ENCODE measurements at regions not wholly inside any gene's neighbourhood (a gene's known extent, or its start where the extent isn't known, plus 50 kb on each side); places are given as distances from the start of the nearest gene placed in this dataset.

DNA sequence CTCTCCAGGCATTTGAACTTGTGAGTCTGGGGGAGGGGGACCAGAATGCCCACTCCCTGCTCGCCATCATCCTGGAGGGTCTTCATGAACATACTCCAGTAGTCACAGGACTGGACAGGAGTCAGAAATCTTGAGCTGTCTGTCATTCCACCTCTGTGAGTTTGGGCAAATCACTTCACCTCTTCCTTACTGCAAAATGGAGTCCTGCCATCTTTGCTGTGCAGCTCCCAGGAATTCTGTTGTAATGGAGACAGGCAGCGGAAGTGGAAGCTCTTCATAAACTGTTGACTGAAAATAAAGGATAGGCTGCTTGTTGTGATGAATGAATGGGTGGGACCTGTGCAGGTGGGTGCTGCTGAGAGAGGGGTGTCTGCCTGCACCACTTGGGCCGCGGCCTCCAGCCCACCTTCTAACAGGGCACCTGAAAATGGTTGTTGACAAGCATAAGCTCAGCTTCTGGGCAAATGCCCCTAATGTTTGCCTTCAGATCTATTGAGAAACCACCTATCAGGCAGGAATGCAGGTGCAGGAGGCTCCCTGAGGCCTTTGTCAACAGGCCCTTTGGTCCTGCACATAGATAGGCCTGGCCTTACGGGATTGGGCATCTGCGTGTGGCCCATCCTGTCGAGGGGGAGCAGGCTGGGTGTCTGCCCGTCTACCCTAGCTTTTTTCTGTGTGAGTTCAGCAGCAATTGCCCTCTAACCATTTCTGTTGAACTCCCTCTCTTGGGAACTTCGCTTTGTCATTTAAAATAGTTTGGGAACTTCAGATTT lies 321.0 kb downstream of the RPS6KC1 start:
- Histone ChIP-seq H3K9ac (ENCODE audit: low read depth in 1 of 2, low read length in 2 of 2) (no peak overlapping the region), H3K27ac (ENCODE audit: low read depth, low read length) (no peak overlapping the region), H3K36me3 (ENCODE audit: control insufficient read depth in 1 of 2, insufficient read depth in 2 of 2, low read length in 2 of 2) (no peaks in the 10 kb centered on the region), H3K27me3 (ENCODE audit: control insufficient read depth in 1 of 2, insufficient read depth in 2 of 2, low read length in 2 of 2) (no peaks in the 10 kb centered on the region), H3K4me1 (ENCODE audit: control insufficient read depth in 1 of 2, insufficient read depth in 2 of 2, low read length in 2 of 2) (no peaks in the 10 kb centered on the region), H3K4me3 (ENCODE audit: low read depth in 1 of 2, low read length in 2 of 2) (no peak overlapping the region), H3K9me3 (ENCODE audit: control insufficient read depth in 1 of 2, low read length in 2 of 2) (no peaks in the 10 kb centered on the region)

DNA sequence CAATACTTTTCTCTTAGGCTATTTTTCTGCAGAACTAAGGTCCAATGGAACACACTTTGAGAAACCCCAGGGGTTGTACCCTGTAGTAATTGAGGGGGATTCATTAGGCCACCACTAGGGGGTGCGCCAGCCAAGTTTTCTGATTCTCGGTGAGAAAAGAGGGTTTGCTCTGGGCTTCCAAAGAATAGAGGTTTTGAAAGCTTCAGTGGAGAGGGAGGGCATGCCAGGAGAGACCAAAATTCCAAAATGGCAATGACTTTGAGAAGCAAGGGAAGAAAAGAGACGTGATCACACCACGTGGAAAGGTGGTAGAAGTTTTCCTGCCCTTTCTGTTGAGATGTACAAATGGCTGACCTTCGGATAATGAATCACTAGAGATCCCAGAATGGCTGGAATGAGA lies 323.3 kb downstream of the RPS6KC1 start:
- Histone ChIP-seq H3K36me3 (ENCODE audit: control insufficient read depth in 1 of 2, insufficient read depth in 2 of 2, low read length in 2 of 2) (no peaks in the 10 kb centered on the region), H3K4me3 (ENCODE audit: low read depth in 1 of 2, low read length in 2 of 2) (no peak overlapping the region), H3K27ac (ENCODE audit: low read depth, low read length) (no peak overlapping the region), H3K9ac (ENCODE audit: low read depth in 1 of 2, low read length in 2 of 2) (no peak overlapping the region), H3K27me3 (ENCODE audit: control insufficient read depth in 1 of 2, insufficient read depth in 2 of 2, low read length in 2 of 2) (no peaks in the 10 kb centered on the region), H3K9me3 (ENCODE audit: control insufficient read depth in 1 of 2, low read length in 2 of 2) (no peaks in the 10 kb centered on the region), H3K4me1 (ENCODE audit: control insufficient read depth in 1 of 2, insufficient read depth in 2 of 2, low read length in 2 of 2) (no peaks in the 10 kb centered on the region)

DNA sequence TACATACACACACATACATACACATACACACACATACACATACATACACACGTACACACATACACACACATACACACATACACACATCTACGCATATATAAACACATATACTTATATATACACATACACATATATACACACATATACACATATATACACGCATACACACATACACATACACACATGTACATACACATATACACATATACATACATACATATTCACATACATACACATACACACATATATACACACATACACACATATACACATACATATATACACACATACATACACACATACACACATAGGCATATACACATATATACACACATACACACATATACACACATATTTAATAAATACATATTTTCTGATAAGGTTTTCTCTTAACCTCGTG lies 324.0 kb downstream of the RPS6KC1 start:
- no peak overlapping the region for H3K27ac ChIP-seq (ENCODE audit: low read depth, low read length)
- H3K9me3 ChIP-seq (ENCODE audit: control insufficient read depth in 1 of 2, low read length in 2 of 2) = no peaks in the 10 kb centered on the region
- H3K9ac ChIP-seq (ENCODE audit: low read depth in 1 of 2, low read length in 2 of 2) = no peak overlapping the region
- no peaks in the 10 kb centered on the region for H3K36me3 ChIP-seq (ENCODE audit: control insufficient read depth in 1 of 2, insufficient read depth in 2 of 2, low read length in 2 of 2)
- no peaks in the 10 kb centered on the region for H3K4me1 ChIP-seq (ENCODE audit: control insufficient read depth in 1 of 2, insufficient read depth in 2 of 2, low read length in 2 of 2)
- H3K27me3 ChIP-seq (ENCODE audit: control insufficient read depth in 1 of 2, insufficient read depth in 2 of 2, low read length in 2 of 2) = no peaks in the 10 kb centered on the region
- no peak overlapping the region for H3K4me3 ChIP-seq (ENCODE audit: low read depth in 1 of 2, low read length in 2 of 2)

DNA sequence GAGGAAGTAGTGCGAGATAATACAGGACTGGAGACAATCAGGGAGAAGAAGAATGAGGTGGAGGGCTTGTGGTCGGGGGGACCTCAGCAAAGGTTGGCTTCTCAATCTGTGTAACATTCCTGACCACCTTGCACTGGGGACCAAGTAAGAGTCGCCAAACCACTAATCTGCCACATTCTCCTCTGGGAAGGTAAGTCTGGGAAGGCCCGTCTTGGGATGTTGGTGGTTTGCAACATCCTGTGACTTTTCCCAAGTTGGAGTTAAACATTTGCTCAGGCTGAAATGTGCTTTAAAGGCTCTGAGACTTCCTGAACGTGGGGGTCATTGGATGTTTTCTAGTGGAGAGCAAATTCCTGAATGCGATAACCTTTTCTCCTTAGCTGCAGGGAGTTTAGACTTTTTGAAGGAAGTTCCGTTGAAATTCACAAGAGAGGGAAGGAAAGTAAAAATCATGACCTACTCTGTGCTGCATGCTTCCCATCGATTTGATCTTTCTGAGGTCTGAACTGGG lies 325.9 kb downstream of the RPS6KC1 start:
- Histone ChIP-seq H3K9me3 (ENCODE audit: control insufficient read depth in 1 of 2, low read length in 2 of 2) (no peaks in the 10 kb centered on the region), H3K4me1 (ENCODE audit: control insufficient read depth in 1 of 2, insufficient read depth in 2 of 2, low read length in 2 of 2) (no peaks in the 10 kb centered on the region), H3K27ac (ENCODE audit: low read depth, low read length) (no peak overlapping the region), H3K27me3 (ENCODE audit: control insufficient read depth in 1 of 2, insufficient read depth in 2 of 2, low read length in 2 of 2) (no peaks in the 10 kb centered on the region), H3K4me3 (ENCODE audit: low read depth in 1 of 2, low read length in 2 of 2) (no peak overlapping the region), H3K9ac (ENCODE audit: low read depth in 1 of 2, low read length in 2 of 2) (no peak overlapping the region), H3K36me3 (ENCODE audit: control insufficient read depth in 1 of 2, insufficient read depth in 2 of 2, low read length in 2 of 2) (no peaks in the 10 kb centered on the region)

DNA sequence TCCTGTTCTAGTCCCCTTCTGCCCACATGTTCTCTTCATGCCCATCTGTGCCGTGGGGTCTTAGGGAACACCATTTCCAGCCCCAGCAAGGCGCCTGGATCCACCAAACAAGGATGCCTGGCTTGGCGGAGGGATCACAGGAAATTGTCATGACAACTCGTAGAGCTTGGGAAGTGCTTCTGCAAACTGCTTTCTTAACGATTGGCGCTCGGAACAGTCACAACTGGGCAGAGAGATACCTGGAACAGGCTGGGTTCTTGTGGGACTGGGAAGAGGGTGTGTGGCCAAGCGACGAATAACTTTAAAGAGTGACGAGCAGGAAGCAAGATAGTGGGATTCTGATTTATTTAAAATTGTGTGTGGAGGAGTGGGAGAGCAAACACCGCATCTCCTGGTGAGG lies 329.8 kb downstream of the RPS6KC1 start:
- peaks cover 0 to 3% of the 10 kb centered on the region in 2 donors for H3K9me3 ChIP-seq (ENCODE audit: control insufficient read depth in 1 of 2, low read length in 2 of 2)
- no peaks in the 10 kb centered on the region for H3K36me3 ChIP-seq (ENCODE audit: control insufficient read depth in 1 of 2, insufficient read depth in 2 of 2, low read length in 2 of 2)
- no peak overlapping the region for H3K4me3 ChIP-seq (ENCODE audit: low read depth in 1 of 2, low read length in 2 of 2)
- no peak overlapping the region for H3K9ac ChIP-seq (ENCODE audit: low read depth in 1 of 2, low read length in 2 of 2)
- no peak overlapping the region for H3K27ac ChIP-seq (ENCODE audit: low read depth, low read length)
- H3K27me3 ChIP-seq (ENCODE audit: control insufficient read depth in 1 of 2, insufficient read depth in 2 of 2, low read length in 2 of 2) = no peaks in the 10 kb centered on the region
- no peaks in the 10 kb centered on the region for H3K4me1 ChIP-seq (ENCODE audit: control insufficient read depth in 1 of 2, insufficient read depth in 2 of 2, low read length in 2 of 2)

DNA sequence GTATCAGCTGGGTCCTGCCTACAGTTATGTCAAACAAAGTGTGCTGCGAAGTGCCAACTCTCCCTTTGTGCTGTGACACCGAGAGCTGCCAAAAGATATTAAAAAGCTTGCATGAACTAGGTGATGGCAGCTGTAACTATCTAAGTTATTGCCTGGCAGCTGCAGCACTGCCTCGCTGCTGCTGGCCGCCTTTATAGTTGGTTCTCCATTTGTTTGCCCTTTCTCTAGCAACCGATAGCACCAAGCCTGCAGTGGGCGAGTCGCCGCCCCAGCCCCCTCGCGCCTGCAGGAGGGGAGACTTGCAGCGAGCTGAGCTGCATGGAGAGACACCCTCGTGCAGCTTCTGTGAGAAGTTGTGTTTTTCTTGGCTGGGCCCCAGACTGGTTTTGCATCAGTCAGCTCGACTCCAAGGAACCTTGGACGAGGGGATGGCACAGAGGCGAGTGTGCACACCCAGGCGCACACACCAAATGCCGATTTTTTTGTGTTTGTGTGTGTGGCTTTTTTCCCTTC lies 330.6 kb downstream of the RPS6KC1 start:
- H3K4me3 ChIP-seq (ENCODE audit: low read depth in 1 of 2, low read length in 2 of 2) = no peak overlapping the region
- H3K36me3 ChIP-seq (ENCODE audit: control insufficient read depth in 1 of 2, insufficient read depth in 2 of 2, low read length in 2 of 2) = no peaks in the 10 kb centered on the region
- H3K9ac ChIP-seq (ENCODE audit: low read depth in 1 of 2, low read length in 2 of 2) = no peak overlapping the region

DNA sequence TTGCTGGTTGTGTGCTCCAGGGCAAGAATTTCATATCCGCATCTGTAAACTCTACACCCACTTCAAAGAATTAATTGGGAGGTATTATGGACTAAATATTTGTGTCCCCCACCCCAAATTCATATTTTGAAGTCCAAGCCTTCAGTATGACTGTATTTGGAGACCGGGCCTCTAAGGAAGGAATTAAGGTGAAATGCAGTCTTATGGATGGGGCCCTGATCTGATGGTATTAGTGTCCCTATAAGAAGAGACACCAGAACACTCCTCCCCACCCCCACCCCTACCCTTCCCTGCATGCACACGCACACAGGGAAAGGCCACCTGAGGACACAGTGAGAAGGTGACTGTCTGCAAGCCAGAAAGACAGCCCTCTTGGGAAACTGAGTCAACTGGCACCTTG lies 332.4 kb downstream of the RPS6KC1 start:
- no peaks in the 10 kb centered on the region for H3K4me1 ChIP-seq (ENCODE audit: control insufficient read depth in 1 of 2, insufficient read depth in 2 of 2, low read length in 2 of 2)
- no peaks in the 10 kb centered on the region for H3K36me3 ChIP-seq (ENCODE audit: control insufficient read depth in 1 of 2, insufficient read depth in 2 of 2, low read length in 2 of 2)
- H3K4me3 ChIP-seq (ENCODE audit: low read depth in 1 of 2, low read length in 2 of 2) = no peak overlapping the region
- H3K27ac ChIP-seq (ENCODE audit: low read depth, low read length) = no peak overlapping the region
- H3K9me3 ChIP-seq (ENCODE audit: control insufficient read depth in 1 of 2, low read length in 2 of 2) = peaks cover 0 to 3% of the 10 kb centered on the region in 2 donors
- no peaks in the 10 kb centered on the region for H3K27me3 ChIP-seq (ENCODE audit: control insufficient read depth in 1 of 2, insufficient read depth in 2 of 2, low read length in 2 of 2)
- H3K9ac ChIP-seq (ENCODE audit: low read depth in 1 of 2, low read length in 2 of 2) = no peak overlapping the region

More for the DNA sequence above, 330.6 kb downstream of the RPS6KC1 start:
- Histone ChIP-seq H3K27me3 (ENCODE audit: control insufficient read depth in 1 of 2, insufficient read depth in 2 of 2, low read length in 2 of 2) (no peaks in the 10 kb centered on the region), H3K9me3 (ENCODE audit: control insufficient read depth in 1 of 2, low read length in 2 of 2) (peaks cover 0 to 3% of the 10 kb centered on the region in 2 donors), H3K4me1 (ENCODE audit: control insufficient read depth in 1 of 2, insufficient read depth in 2 of 2, low read length in 2 of 2) (no peaks in the 10 kb centered on the region), H3K27ac (ENCODE audit: low read depth, low read length) (no peak overlapping the region)

DNA sequence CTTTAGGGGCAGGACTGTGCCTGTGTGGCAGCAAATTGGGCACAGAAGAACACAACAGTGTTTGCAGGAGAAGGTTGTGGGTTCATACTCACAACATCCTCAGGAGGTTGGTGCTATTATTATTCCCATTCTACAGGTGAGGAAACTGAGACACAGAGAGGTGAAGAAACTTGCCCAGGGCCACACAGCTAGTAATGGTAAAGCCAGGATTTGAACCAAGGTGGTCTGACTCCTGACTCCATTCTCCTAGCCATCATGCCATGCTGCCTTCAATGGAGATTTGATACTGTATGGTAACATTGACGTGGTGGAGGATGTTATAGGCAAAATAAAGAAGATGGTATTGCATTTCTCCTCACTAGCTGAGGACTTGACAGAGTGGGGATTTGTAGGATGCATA lies 334.2 kb downstream of the RPS6KC1 start:
- no peak overlapping the region for H3K27ac ChIP-seq (ENCODE audit: low read depth, low read length)
- H3K4me3 ChIP-seq (ENCODE audit: low read depth in 1 of 2, low read length in 2 of 2) = no peak overlapping the region
- no peaks in the 10 kb centered on the region for H3K36me3 ChIP-seq (ENCODE audit: control insufficient read depth in 1 of 2, insufficient read depth in 2 of 2, low read length in 2 of 2)
- H3K9ac ChIP-seq (ENCODE audit: low read depth in 1 of 2, low read length in 2 of 2) = no peak overlapping the region
- H3K27me3 ChIP-seq (ENCODE audit: control insufficient read depth in 1 of 2, insufficient read depth in 2 of 2, low read length in 2 of 2) = no peaks in the 10 kb centered on the region
- no peaks in the 10 kb centered on the region for H3K4me1 ChIP-seq (ENCODE audit: control insufficient read depth in 1 of 2, insufficient read depth in 2 of 2, low read length in 2 of 2)
- H3K9me3 ChIP-seq (ENCODE audit: control insufficient read depth in 1 of 2, low read length in 2 of 2) = peaks cover 0 to 3% of the 10 kb centered on the region in 2 donors

DNA sequence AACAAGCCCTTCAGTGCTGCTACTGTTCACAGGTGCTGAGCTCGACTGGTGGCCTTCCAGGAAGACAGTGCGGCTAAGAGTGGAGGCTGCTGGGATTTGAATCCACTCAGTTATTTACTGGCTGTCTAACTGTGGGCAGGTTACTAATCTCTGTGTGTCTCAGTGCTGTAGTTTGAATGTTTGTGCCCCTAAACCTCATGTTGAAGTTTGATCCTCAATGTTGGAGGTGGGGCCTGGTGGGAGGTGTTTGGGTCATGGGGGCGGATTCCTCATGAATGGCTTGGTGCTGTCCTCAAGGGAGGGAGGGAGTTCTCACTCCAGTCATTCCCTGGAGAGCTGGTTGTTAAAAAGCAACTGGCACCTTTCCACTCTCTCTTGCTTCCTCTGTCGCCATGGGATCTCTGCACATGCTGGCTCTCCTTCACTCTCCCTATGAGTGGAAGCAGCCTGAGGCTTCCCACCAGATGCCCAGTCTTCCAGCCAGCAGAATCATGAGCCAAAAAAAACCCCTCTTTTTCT lies 334.8 kb downstream of the RPS6KC1 start:
- Histone ChIP-seq H3K9ac (ENCODE audit: low read depth in 1 of 2, low read length in 2 of 2) (no peak overlapping the region), H3K27ac (ENCODE audit: low read depth, low read length) (no peak overlapping the region), H3K36me3 (ENCODE audit: control insufficient read depth in 1 of 2, insufficient read depth in 2 of 2, low read length in 2 of 2) (no peaks in the 10 kb centered on the region), H3K9me3 (ENCODE audit: control insufficient read depth in 1 of 2, low read length in 2 of 2) (peaks cover 0 to 3% of the 10 kb centered on the region in 2 donors), H3K4me1 (ENCODE audit: control insufficient read depth in 1 of 2, insufficient read depth in 2 of 2, low read length in 2 of 2) (no peaks in the 10 kb centered on the region), H3K27me3 (ENCODE audit: control insufficient read depth in 1 of 2, insufficient read depth in 2 of 2, low read length in 2 of 2) (no peaks in the 10 kb centered on the region), H3K4me3 (ENCODE audit: low read depth in 1 of 2, low read length in 2 of 2) (no peak overlapping the region)

DNA sequence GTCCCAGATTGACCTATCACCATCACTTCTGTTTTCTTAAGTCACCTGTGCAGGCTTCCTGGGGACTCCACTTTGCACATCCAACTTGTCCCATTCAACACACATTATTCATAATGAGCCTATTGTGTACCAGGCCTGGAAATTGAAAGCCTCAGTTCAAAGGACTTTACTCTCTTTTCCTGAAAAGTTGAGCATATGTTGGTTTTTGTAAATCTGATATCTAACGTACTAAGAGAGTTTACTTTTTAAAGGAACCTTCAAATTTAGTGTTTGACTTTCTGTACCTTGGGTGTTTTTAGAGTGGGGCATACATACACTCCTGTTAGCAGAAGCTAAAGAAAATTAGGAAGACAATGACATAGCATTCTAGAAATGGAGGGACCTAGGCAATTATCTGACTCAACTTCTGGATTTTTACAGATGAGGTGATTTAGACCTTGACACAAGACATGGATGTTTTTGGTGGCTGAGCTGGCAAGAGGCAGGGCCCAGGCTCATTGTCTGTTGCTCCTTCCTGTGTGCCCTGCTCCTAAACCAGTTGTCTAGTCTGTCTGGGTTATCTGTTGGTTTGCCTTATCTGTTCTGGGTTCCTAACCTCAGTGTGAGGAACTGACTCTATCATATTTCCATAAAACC lies 336.5 kb downstream of the RPS6KC1 start:
- peaks cover 0 to 3% of the 10 kb centered on the region in 2 donors for H3K9me3 ChIP-seq (ENCODE audit: control insufficient read depth in 1 of 2, low read length in 2 of 2)
- H3K4me3 ChIP-seq (ENCODE audit: low read depth in 1 of 2, low read length in 2 of 2) = no peak overlapping the region
- no peaks in the 10 kb centered on the region for H3K4me1 ChIP-seq (ENCODE audit: control insufficient read depth in 1 of 2, insufficient read depth in 2 of 2, low read length in 2 of 2)
- H3K27ac ChIP-seq (ENCODE audit: low read depth, low read length) = no peak overlapping the region
- no peak overlapping the region for H3K9ac ChIP-seq (ENCODE audit: low read depth in 1 of 2, low read length in 2 of 2)
- no peaks in the 10 kb centered on the region for H3K27me3 ChIP-seq (ENCODE audit: control insufficient read depth in 1 of 2, insufficient read depth in 2 of 2, low read length in 2 of 2)
- no peaks in the 10 kb centered on the region for H3K36me3 ChIP-seq (ENCODE audit: control insufficient read depth in 1 of 2, insufficient read depth in 2 of 2, low read length in 2 of 2)

Data from duodenal mucosa (tissue), 2 donors.